ENCODE measurements at regions not wholly inside any gene's neighbourhood (a gene's known extent, or its start where the extent isn't known, plus 50 kb on each side); places are given as distances from the start of the nearest gene placed in this dataset.

DNA sequence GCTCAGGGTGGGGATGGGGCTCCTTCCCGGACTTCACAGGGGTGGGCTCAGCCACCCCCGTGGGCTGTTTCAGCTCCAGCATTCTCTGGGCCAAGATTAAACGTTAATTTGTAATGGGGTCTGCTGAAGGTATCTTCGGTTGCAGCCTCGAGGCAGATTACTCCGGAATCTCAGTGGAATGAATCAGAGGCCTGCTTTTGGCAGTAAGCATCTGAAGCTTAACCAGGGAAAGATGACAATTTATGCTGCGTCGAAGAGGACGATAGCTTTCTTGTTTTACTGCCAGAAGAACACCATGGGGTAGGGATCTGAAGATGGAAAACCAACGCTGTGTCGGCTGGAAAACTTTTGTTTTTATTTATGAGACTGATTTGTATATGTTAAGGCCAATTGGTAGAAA, 129.2 kb upstream of the MSX1 start:
- Histone ChIP-seq H3K4me3 (ENCODE audit: low read depth, low read length, poor library complexity, severe bottlenecking) (no peak overlapping the region), H3K4me1 (ENCODE audit: insufficient read depth, low read length, poor library complexity, severe bottlenecking) (peaks cover 5% of the 10 kb centered on the region), H3K27ac (ENCODE audit: low read depth, low read length, poor library complexity, severe bottlenecking) (no peak overlapping the region), H3K27me3 (replicated peaks; ENCODE audit: insufficient read depth, low read depth, low read length, poor library complexity) (peaks cover 19% of the 10 kb centered on the region), H3K36me3 (ENCODE audit: insufficient read depth, low read length, poor library complexity, severe bottlenecking) (no peaks in the 10 kb centered on the region), H3K9me3 (ENCODE audit: low read depth, low read length, poor library complexity, severe bottlenecking) (peaks cover 12% of the 10 kb centered on the region)
- BruUV-seq (replicated peaks): no TSS peak
- intact Hi-C loops (cut with micrococcal nuclease; ENCODE audit: unreplicated experiment): no loop called here
- TF ChIP-seq, protein P1, sequence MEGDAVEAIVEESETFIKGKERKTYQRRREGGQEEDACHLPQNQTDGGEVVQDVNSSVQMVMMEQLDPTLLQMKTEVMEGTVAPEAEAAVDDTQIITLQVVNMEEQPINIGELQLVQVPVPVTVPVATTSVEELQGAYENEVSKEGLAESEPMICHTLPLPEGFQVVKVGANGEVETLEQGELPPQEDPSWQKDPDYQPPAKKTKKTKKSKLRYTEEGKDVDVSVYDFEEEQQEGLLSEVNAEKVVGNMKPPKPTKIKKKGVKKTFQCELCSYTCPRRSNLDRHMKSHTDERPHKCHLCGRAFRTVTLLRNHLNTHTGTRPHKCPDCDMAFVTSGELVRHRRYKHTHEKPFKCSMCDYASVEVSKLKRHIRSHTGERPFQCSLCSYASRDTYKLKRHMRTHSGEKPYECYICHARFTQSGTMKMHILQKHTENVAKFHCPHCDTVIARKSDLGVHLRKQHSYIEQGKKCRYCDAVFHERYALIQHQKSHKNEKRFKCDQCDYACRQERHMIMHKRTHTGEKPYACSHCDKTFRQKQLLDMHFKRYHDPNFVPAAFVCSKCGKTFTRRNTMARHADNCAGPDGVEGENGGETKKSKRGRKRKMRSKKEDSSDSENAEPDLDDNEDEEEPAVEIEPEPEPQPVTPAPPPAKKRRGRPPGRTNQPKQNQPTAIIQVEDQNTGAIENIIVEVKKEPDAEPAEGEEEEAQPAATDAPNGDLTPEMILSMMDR (conservative IDR thresholded peaks at IDR 0.05; ENCODE audit: low read depth, low read length): no peak
- TF ChIP-seq EZH2 (IDR thresholded peaks at IDR 0.05; ENCODE audit: borderline replicate concordance, low read depth, low read length, poor library complexity, severe bottlenecking): no peak
- no peak for DNase-seq (ENCODE audit: low spot score)
- POLR2A ChIA-PET (ENCODE audit: low non-redundant PET): no interaction called here
- CTCF ChIA-PET: no interaction called here

DNA sequence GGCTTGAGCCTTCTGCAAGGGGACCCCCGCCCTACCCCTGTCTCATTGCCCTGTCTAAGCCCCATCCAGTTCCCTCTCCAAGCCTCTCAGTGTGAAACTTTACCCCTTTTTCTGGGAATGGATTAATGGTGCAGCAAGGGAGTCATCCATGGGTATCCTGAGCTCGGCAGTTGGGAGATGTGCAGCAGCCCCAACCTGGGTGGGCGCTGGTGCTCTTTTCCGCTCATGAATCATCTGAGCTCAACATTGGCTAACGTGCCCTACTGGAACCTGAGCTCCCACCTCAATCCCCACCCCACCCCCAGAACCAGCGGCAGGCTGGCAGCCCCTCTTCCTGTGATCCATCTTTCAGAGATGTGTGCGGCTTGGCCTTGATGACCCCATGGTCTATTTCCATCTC, 130.3 kb upstream of the MSX1 start:
- DNase-seq (ENCODE audit: low spot score): no peak
- intact Hi-C loops (cut with micrococcal nuclease; ENCODE audit: unreplicated experiment): no loop called here
- peaks cover 16% of the 10 kb centered on the region for H3K27me3 ChIP-seq (replicated peaks; ENCODE audit: insufficient read depth, low read depth, low read length, poor library complexity)
- TF ChIP-seq EZH2 (IDR thresholded peaks at IDR 0.05; ENCODE audit: borderline replicate concordance, low read depth, low read length, poor library complexity, severe bottlenecking): no peak
- TF ChIP-seq, protein P1 (conservative IDR thresholded peaks at IDR 0.05; ENCODE audit: low read depth, low read length): no peak
- no peaks in the 10 kb centered on the region for H3K4me1 ChIP-seq (ENCODE audit: insufficient read depth, low read length, poor library complexity, severe bottlenecking)
- CTCF ChIA-PET: no interaction called here
- no peak overlapping the region for H3K27ac ChIP-seq (ENCODE audit: low read depth, low read length, poor library complexity, severe bottlenecking)
- BruUV-seq (replicated peaks): no TSS peak
- POLR2A ChIA-PET (ENCODE audit: low non-redundant PET): no interaction called here
- H3K9me3 ChIP-seq (ENCODE audit: low read depth, low read length, poor library complexity, severe bottlenecking): peaks cover 12% of the 10 kb centered on the region
- no peak overlapping the region for H3K4me3 ChIP-seq (ENCODE audit: low read depth, low read length, poor library complexity, severe bottlenecking)
- H3K36me3 ChIP-seq (ENCODE audit: insufficient read depth, low read length, poor library complexity, severe bottlenecking): no peaks in the 10 kb centered on the region

DNA sequence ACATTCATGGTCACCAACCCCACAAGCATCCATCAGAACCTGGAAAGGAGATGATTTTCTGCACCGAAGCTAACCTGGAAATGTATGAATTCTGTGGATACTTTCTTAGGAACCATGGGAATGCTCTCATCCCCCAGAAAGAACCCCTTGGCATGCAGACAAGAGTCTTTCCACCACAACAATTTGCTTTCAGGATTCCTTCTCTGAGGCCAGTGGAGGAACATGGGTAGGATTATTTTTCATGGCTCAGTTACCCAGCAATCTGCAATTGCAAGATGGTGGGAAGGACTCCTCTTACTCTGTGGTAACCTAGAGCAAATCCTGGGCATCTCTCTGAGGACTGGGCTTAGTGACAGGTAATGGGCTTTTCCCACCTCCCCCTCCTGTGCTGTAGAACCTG, 131.9 kb upstream of the MSX1 start:
- BruUV-seq (replicated peaks): no TSS peak
- POLR2A ChIA-PET (ENCODE audit: low non-redundant PET): no interaction called here
- Histone ChIP-seq H3K27ac (ENCODE audit: low read depth, low read length, poor library complexity, severe bottlenecking) (no peak overlapping the region), H3K4me3 (ENCODE audit: low read depth, low read length, poor library complexity, severe bottlenecking) (no peak overlapping the region), H3K27me3 (replicated peaks; ENCODE audit: insufficient read depth, low read depth, low read length, poor library complexity) (peaks cover 3% of the 10 kb centered on the region), H3K36me3 (ENCODE audit: insufficient read depth, low read length, poor library complexity, severe bottlenecking) (no peaks in the 10 kb centered on the region), H3K9me3 (ENCODE audit: low read depth, low read length, poor library complexity, severe bottlenecking) (peaks cover 12% of the 10 kb centered on the region), H3K4me1 (ENCODE audit: insufficient read depth, low read length, poor library complexity, severe bottlenecking) (no peaks in the 10 kb centered on the region)
- CTCF ChIA-PET: no interaction called here
- intact Hi-C loops (cut with micrococcal nuclease; ENCODE audit: unreplicated experiment): no loop called here
- no peak for DNase-seq (ENCODE audit: low spot score)
- TF ChIP-seq, protein P1 (conservative IDR thresholded peaks at IDR 0.05; ENCODE audit: low read depth, low read length): no peak
- TF ChIP-seq EZH2 (IDR thresholded peaks at IDR 0.05; ENCODE audit: borderline replicate concordance, low read depth, low read length, poor library complexity, severe bottlenecking): no peak
